Suprapubic skin (tissue), 4 donors: ENCODE measurements at regions not wholly inside any gene's neighbourhood (a gene's known extent, or its start where the extent isn't known, plus 50 kb on each side); places are given as distances from the start of the nearest gene placed in this dataset.

Source experiments
- DNase-seq, 2 donors: peaks; one replicate each; pipeline ENCODE4 v3.0.0-alpha.2; 2019; ENCODE audit warnings: low spot score in 2 of 2
- H3K27ac ChIP-seq: fragments of 200-600 bp; sonication (generic); one replicate; pipeline ENCODE4 v1.5.1; 2019
- H3K27me3 ChIP-seq: fragments of 200-600 bp; sonication (generic); one replicate; pipeline ENCODE4 v1.5.1; 2019
- H3K36me3 ChIP-seq: fragments of 200-600 bp; sonication (generic); one replicate; pipeline ENCODE4 v1.5.1; 2019
- H3K4me1 ChIP-seq: fragments of 200-600 bp; sonication (generic); one replicate; pipeline ENCODE4 v1.5.1; 2019
- H3K4me3 ChIP-seq: fragments of 200-600 bp; sonication (generic); one replicate; pipeline ENCODE4 v1.5.1; 2019; ENCODE audit warnings: mild to moderate bottlenecking
- H3K9me3 ChIP-seq: fragments of 200-600 bp; sonication (generic); one replicate; pipeline ENCODE4 v1.5.1; 2019
- EP300 ChIP-seq: sonication (generic); formaldehyde crosslinking; IDR thresholded peaks from one replicate; pipeline ENCODE4 v1.6.1; 2017; ENCODE audit warnings: antibody characterized with exemption
- POLR2A ChIP-seq, 2 donors: fragments of 450-650 bp; IDR thresholded peaks; one replicate each; pipeline ENCODE4 v1.6.1; 2017; ENCODE audit warnings: antibody characterized with exemption in 2 of 2, mild to moderate bottlenecking in 2 of 2, moderate library complexity in 2 of 2
- POLR2AphosphoS5 ChIP-seq, 3 donors: sonication (generic); formaldehyde crosslinking; IDR thresholded peaks; one replicate each; pipeline ENCODE4 v1.6.1; 2017; ENCODE audit warnings: antibody characterized with exemption in 3 of 3
- WGBS: methylation state at CpG from one replicate; pipeline ENCODE4 v1.1.5; 2018; 5-methylcytosine and 5-hydroxymethylcytosine counted together
- TF ChIP-seq, protein P1 (sequence below), 2 donors: fragments of 200-600 bp in 1 of 2; fragments of 450-650 bp in 1 of 2; sonication (generic) in 1 of 2; IDR thresholded peaks; one replicate each; pipeline ENCODE4 v1.5.1; 2016 to 2019; ENCODE audit warnings: antibody characterized with exemption in 2 of 2, mild to moderate bottlenecking in 1 of 2, moderate library complexity in 1 of 2

- 33% methylated on average over 4 of the region's 4 CpGs for WGBS
- H3K9me3 ChIP-seq: no peaks in the 10 kb centered on the region
- no peaks in the 10 kb centered on the region for H3K27me3 ChIP-seq
- DNase-seq: no peak
- peak overlapping the region; percentile 36 for H3K27ac ChIP-seq
- TF ChIP-seq POLR2A (IDR thresholded peaks at IDR 0.05): no peak
- no peak for TF ChIP-seq POLR2AphosphoS5 (IDR thresholded peaks at IDR 0.05)
- TF ChIP-seq, protein P1, sequence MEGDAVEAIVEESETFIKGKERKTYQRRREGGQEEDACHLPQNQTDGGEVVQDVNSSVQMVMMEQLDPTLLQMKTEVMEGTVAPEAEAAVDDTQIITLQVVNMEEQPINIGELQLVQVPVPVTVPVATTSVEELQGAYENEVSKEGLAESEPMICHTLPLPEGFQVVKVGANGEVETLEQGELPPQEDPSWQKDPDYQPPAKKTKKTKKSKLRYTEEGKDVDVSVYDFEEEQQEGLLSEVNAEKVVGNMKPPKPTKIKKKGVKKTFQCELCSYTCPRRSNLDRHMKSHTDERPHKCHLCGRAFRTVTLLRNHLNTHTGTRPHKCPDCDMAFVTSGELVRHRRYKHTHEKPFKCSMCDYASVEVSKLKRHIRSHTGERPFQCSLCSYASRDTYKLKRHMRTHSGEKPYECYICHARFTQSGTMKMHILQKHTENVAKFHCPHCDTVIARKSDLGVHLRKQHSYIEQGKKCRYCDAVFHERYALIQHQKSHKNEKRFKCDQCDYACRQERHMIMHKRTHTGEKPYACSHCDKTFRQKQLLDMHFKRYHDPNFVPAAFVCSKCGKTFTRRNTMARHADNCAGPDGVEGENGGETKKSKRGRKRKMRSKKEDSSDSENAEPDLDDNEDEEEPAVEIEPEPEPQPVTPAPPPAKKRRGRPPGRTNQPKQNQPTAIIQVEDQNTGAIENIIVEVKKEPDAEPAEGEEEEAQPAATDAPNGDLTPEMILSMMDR (IDR thresholded peaks at IDR 0.05): no peak
- TF ChIP-seq EP300: no peak
- peaks cover 11% of the 10 kb centered on the region for H3K4me1 ChIP-seq
- no peaks in the 10 kb centered on the region for H3K36me3 ChIP-seq
- H3K4me3 ChIP-seq: no peak overlapping the region
Measured at GRCh38 chr3:152021951-152022461, 148.6 kb downstream of the SUCNR1 start.

DNA sequence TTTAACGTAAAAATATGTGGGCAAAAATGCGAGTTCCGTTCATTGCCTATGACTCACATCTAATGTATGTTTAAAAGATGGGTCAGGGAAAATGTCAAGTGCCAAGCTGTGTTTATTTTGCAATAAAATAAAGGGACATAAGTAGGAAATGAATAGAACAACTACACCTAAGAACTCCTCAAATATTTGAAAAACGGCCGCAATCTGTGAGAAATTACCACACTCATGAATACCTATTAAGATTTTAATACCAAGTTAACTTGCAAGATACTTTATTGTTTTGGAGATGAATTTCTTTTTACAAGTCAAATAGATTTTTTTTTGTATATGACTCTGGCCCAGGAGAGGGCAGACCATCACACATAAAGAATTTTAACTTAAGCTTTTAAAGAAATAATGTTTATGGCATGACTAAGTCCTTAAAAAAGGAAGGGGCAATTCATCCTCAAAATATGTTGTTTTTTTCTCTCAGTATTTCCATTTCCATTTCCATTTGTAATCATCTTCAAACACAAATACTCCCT lies 152.7 kb downstream of the SUCNR1 start:
- WGBS: 80% methylated on average over 5 of the region's 5 CpGs
- DNase-seq: no peak

GRCh38 chr3:152030320-152030719 lies 156.9 kb downstream of the SUCNR1 start:
- no peaks in the 10 kb centered on the region for H3K27me3 ChIP-seq
- H3K4me3 ChIP-seq: no peak overlapping the region
- peak overlapping the region; percentile 55 for H3K27ac ChIP-seq
- H3K9me3 ChIP-seq: no peaks in the 10 kb centered on the region
- whole genome bisulfite sequencing: 90% methylated on average over 4 of the region's 4 CpGs
- H3K4me1 ChIP-seq: peaks cover 2% of the 10 kb centered on the region
- TF ChIP-seq POLR2A (IDR thresholded peaks at IDR 0.05) (no peak), EP300 (no peak), POLR2AphosphoS5 (IDR thresholded peaks at IDR 0.05) (no peak)
- TF ChIP-seq, protein P1 (IDR thresholded peaks at IDR 0.05): no peak
- H3K36me3 ChIP-seq: no peaks in the 10 kb centered on the region
- no peak for DNase-seq

More for the DNA sequence above, 152.7 kb downstream of the SUCNR1 start:
- Histone ChIP-seq H3K4me1 (peaks cover 13% of the 10 kb centered on the region), H3K27me3 (no peaks in the 10 kb centered on the region), H3K27ac (no peak overlapping the region), H3K36me3 (no peaks in the 10 kb centered on the region), H3K4me3 (no peak overlapping the region), H3K9me3 (no peaks in the 10 kb centered on the region)
- TF ChIP-seq, protein P1 (IDR thresholded peaks at IDR 0.05): no peak
- no peak for TF ChIP-seq POLR2AphosphoS5 (IDR thresholded peaks at IDR 0.05)
- TF ChIP-seq EP300: no peak
- TF ChIP-seq POLR2A (IDR thresholded peaks at IDR 0.05): no peak

DNA sequence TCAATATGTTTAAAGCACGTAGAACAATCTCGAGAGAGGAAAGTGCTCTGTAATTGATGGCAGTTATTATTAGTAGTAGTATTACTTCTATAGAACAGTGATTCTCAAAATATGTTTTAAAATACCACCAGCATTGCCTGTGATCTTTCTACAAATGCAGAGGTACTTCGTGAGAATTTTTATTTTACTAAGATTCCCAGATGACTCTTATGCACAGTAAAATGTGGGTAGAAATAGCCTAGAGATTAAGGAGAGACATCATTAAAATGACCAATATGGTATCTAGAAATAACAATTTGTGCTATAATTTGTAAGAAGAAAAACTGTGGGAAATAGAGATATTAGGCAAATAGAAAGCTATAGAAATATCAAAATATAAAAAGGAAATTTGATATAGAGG lies 157.9 kb downstream of the SUCNR1 start:
- 96% methylated on average over 3 of the region's 3 CpGs for WGBS
- H3K9me3 ChIP-seq: no peaks in the 10 kb centered on the region
- no peaks in the 10 kb centered on the region for H3K36me3 ChIP-seq
- H3K4me3 ChIP-seq: no peak overlapping the region
- TF ChIP-seq EP300: no peak
- TF ChIP-seq POLR2AphosphoS5 (IDR thresholded peaks at IDR 0.05): no peak
- TF ChIP-seq, protein P1 (IDR thresholded peaks at IDR 0.05): no peak
- no peak for TF ChIP-seq POLR2A (IDR thresholded peaks at IDR 0.05)
- H3K27me3 ChIP-seq: no peaks in the 10 kb centered on the region
- no peak overlapping the region for H3K27ac ChIP-seq
- DNase-seq: no peak
- peaks cover 2% of the 10 kb centered on the region for H3K4me1 ChIP-seq

DNA sequence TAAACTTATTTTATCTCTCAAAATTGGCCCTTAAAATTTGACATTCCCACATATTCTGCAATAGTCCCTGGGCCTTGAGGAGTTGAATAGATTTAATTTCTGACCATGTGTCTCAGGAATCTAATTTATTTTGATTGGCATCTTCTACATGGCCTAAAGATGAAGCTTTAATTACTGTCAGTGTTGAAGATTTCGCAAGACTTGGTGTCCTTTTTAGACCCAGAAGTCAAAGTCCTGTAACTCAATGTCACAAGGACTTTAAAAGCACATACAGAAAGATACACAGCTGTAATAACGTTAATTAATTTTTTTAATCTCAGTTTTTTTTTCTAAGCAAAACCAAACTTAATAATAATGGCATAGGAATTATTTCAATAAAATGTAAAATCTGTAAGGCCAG lies 163.9 kb downstream of the SUCNR1 start:
- no peaks in the 10 kb centered on the region for H3K4me1 ChIP-seq

More for the DNA sequence above, 163.9 kb downstream of the SUCNR1 start:
- 82% methylated on average over 2 of the region's 2 CpGs for WGBS
- no peak overlapping the region for H3K27ac ChIP-seq
- TF ChIP-seq, protein P1 (IDR thresholded peaks at IDR 0.05): no peak
- TF ChIP-seq EP300 (no peak), POLR2A (IDR thresholded peaks at IDR 0.05) (no peak), POLR2AphosphoS5 (IDR thresholded peaks at IDR 0.05) (no peak)
- H3K4me3 ChIP-seq: no peak overlapping the region
- H3K9me3 ChIP-seq: no peaks in the 10 kb centered on the region
- no peaks in the 10 kb centered on the region for H3K36me3 ChIP-seq
- H3K27me3 ChIP-seq: no peaks in the 10 kb centered on the region
- DNase-seq: no peak
